ENCODE measurements at regions not wholly inside any gene's neighbourhood (a gene's known extent, or its start where the extent isn't known, plus 50 kb on each side); places are given as distances from the start of the nearest gene placed in this dataset.

DNA sequence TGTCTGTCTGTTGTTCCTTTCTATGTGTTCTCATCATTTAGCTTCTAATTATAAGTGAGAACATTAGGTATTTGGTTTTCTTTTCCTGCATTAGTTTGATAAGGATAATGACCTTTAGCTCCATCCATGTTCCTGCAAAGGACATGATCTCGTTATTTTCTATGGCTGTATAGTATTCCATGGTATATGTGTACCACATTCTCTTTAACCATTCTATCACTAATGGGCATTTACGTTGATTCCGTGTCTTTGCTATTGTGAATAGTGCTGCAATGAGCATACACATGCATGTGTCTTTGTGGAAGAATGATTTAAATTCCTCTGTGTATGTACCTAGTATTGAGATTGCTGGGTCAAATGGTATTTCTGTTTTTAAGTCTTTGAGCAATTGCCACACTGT is 1799.7 kb downstream of the SLITRK5 start:
- POLR2A ChIA-PET, result no interaction called here

DNA sequence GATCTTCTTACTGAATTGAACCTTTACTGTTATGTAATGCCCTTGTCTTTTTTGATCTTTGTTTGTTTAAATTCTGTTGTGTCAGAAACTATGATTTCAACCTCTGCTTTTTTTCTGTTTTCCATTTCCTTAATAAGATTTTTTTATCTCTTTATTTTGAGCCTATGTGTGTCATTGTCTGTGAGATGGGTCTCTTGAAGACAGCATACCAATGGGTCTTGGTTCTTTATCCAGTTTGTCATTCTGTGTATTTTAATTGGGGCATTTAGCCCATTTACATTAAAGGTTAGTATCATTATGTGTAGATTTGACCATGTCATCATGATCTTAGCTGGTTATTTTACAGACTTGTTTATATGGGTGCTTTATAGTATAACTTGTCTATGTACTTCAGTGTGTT is 1803.3 kb downstream of the SLITRK5 start:
- H3K4me2 ChIP-seq (ENCODE audit: low read length), result no peak overlapping the region
- H3K79me2 ChIP-seq (ENCODE audit: insufficient read depth, low read length), result no peaks in the 10 kb centered on the region
- no TSS peak for BruUV-seq (replicated peaks)
- H3K9me3 ChIP-seq (ENCODE audit: control insufficient read depth in 1 of 2, insufficient read depth in 1 of 2, low read depth in 1 of 2, low read length in 2 of 2), result peaks cover 0 to 3% of the 10 kb centered on the region in 2 experiments; a peak in 1 of 4 replicates
- no peaks in the 10 kb centered on the region for H3K36me3 ChIP-seq (ENCODE audit: control insufficient read depth in 1 of 2, insufficient read depth in 2 of 2, low read length in 2 of 2)
- ATAC-seq (no peak), DNase-seq (ENCODE audit: low read depth, low spot score) (no peak)
- H4K20me1 ChIP-seq (ENCODE audit: insufficient read depth), result no peaks in the 10 kb centered on the region
- intact Hi-C loops (cut with micrococcal nuclease), result no loop called here
- ChIA-PET RAD21 (ENCODE audit: low non-redundant PET in 1 of 2, low total read pairs in 2 of 2, uncharacterized antibody in 2 of 2, unreplicated experiment in 2 of 2) (no interaction called here), POLR2A (no interaction called here), CTCF (no interaction called here)
- H3K4me3 ChIP-seq (replicated peaks in 1 of 2; ENCODE audit: low read depth in 1 of 2, low read length in 2 of 2), result no peak overlapping the region
- H2AFZ ChIP-seq (ENCODE audit: low read depth, low read length, poor library complexity, severe bottlenecking), result no peak overlapping the region
- H3K4me1 ChIP-seq (ENCODE audit: control insufficient read depth in 1 of 2, insufficient read depth in 2 of 2, low read length in 2 of 2), result no peaks in the 10 kb centered on the region
- TF ChIP-seq, protein P1, sequence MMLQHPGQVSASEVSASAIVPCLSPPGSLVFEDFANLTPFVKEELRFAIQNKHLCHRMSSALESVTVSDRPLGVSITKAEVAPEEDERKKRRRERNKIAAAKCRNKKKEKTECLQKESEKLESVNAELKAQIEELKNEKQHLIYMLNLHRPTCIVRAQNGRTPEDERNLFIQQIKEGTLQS (IDR thresholded peaks at IDR 0.05), result no peak
- TF ChIP-seq CBX3 (IDR thresholded peaks at IDR 0.05; ENCODE audit: low read depth), result no peak
- TF ChIP-seq YY1 (IDR thresholded peaks at IDR 0.05; ENCODE audit: extremely low read depth, insufficient replicate concordance, low read depth, low read length), result no peak
- TF ChIP-seq FOSL1 (IDR thresholded peaks at IDR 0.05; ENCODE audit: low read depth), result no peak
- no peak for TF ChIP-seq SP1 (IDR thresholded peaks at IDR 0.05; ENCODE audit: low read depth)
- no peak for TF ChIP-seq ZNF274 (IDR thresholded peaks at IDR 0.05; ENCODE audit: low read depth, low read length)
- no peaks in the 10 kb centered on the region for H3K9me2 ChIP-seq (ENCODE audit: insufficient read depth)
- H3K27me3 ChIP-seq (ENCODE audit: insufficient read depth, low read length), result no peaks in the 10 kb centered on the region
- H3K9ac ChIP-seq (ENCODE audit: low read length), result no peak overlapping the region
- no peak overlapping the region for H3K27ac ChIP-seq (ENCODE audit: low read depth, low read length)

More for the DNA sequence above, 1799.7 kb downstream of the SLITRK5 start:
- H2AFZ ChIP-seq (ENCODE audit: low read depth, low read length, poor library complexity, severe bottlenecking), result no peak overlapping the region
- ATAC-seq, result no peak
- H3K4me1 ChIP-seq (ENCODE audit: control insufficient read depth in 1 of 2, insufficient read depth in 2 of 2, low read length in 2 of 2), result no peaks in the 10 kb centered on the region
- H3K9me2 ChIP-seq (ENCODE audit: insufficient read depth), result no peaks in the 10 kb centered on the region
- no peaks in the 10 kb centered on the region for H4K20me1 ChIP-seq (ENCODE audit: insufficient read depth)
- no peak for TF ChIP-seq ZNF274 (IDR thresholded peaks at IDR 0.05; ENCODE audit: low read depth, low read length)
- TF ChIP-seq ELF1 (IDR thresholded peaks at IDR 0.05; ENCODE audit: borderline replicate concordance, low read depth), result no peak
- no peak for TF ChIP-seq JUND (IDR thresholded peaks at IDR 0.05)
- no peak for TF ChIP-seq POLR2A (IDR thresholded peaks at IDR 0.05; ENCODE audit: borderline replicate concordance, extremely low read depth, insufficient read depth, insufficient read length)
- TF ChIP-seq SRF (IDR thresholded peaks at IDR 0.05; ENCODE audit: low read depth), result no peak
- no peak for TF ChIP-seq YY1 (IDR thresholded peaks at IDR 0.05; ENCODE audit: extremely low read depth, insufficient replicate concordance, low read depth, low read length)
- no peak overlapping the region for H3K4me2 ChIP-seq (ENCODE audit: low read length)
- no peak overlapping the region for H3K27ac ChIP-seq (ENCODE audit: low read depth, low read length)
- peaks cover 0 to 3% of the 10 kb centered on the region in 2 experiments; a peak in 1 of 4 replicates for H3K9me3 ChIP-seq (ENCODE audit: control insufficient read depth in 1 of 2, insufficient read depth in 1 of 2, low read depth in 1 of 2, low read length in 2 of 2)
- intact Hi-C loops (cut with micrococcal nuclease), result no loop called here
- H3K9ac ChIP-seq (ENCODE audit: low read length), result no peak overlapping the region
- no peaks in the 10 kb centered on the region for H3K36me3 ChIP-seq (ENCODE audit: control insufficient read depth in 1 of 2, insufficient read depth in 2 of 2, low read length in 2 of 2)
- no peak overlapping the region for H3K4me3 ChIP-seq (replicated peaks in 1 of 2; ENCODE audit: low read depth in 1 of 2, low read length in 2 of 2)
- DNase-seq (ENCODE audit: low read depth, low spot score), result no peak
- no TSS peak for BruUV-seq (replicated peaks)
- H3K27me3 ChIP-seq (ENCODE audit: insufficient read depth, low read length), result no peaks in the 10 kb centered on the region
- ChIA-PET CTCF (no interaction called here), RAD21 (ENCODE audit: low non-redundant PET in 1 of 2, low total read pairs in 2 of 2, uncharacterized antibody in 2 of 2, unreplicated experiment in 2 of 2) (no interaction called here)
- no peaks in the 10 kb centered on the region for H3K79me2 ChIP-seq (ENCODE audit: insufficient read depth, low read length)

Data from HCT116 (cell line).